ENCODE measurements at regions not wholly inside any gene's neighbourhood (a gene's known extent, or its start where the extent isn't known, plus 50 kb on each side); places are given as distances from the start of the nearest gene placed in this dataset.

DNA sequence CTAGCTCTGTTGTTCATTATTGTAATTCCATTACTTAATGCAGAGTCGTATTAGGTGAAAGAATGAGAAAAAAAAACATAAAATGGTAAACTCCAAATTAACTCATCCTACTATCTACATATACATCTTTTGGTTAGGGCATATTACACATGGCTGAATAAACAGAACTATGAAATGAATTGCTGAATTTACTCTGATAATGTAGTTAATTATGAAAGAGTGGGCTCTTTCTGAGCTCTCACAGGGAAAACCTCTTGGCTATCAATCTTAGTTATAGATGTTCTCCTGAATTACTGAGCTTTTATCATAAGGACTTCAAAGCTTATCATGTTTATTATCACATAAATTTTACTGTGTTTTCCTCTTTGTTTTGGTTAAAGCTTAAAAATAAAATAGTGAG is 798.5 kb upstream of the MDGA2 start:
- TF ChIP-seq, protein P1, sequence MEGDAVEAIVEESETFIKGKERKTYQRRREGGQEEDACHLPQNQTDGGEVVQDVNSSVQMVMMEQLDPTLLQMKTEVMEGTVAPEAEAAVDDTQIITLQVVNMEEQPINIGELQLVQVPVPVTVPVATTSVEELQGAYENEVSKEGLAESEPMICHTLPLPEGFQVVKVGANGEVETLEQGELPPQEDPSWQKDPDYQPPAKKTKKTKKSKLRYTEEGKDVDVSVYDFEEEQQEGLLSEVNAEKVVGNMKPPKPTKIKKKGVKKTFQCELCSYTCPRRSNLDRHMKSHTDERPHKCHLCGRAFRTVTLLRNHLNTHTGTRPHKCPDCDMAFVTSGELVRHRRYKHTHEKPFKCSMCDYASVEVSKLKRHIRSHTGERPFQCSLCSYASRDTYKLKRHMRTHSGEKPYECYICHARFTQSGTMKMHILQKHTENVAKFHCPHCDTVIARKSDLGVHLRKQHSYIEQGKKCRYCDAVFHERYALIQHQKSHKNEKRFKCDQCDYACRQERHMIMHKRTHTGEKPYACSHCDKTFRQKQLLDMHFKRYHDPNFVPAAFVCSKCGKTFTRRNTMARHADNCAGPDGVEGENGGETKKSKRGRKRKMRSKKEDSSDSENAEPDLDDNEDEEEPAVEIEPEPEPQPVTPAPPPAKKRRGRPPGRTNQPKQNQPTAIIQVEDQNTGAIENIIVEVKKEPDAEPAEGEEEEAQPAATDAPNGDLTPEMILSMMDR (IDR thresholded peaks at IDR 0.05): no peak
- no peak for TF ChIP-seq POLR2A (IDR thresholded peaks at IDR 0.05)

Measured in adrenal gland (tissue), 5 donors.